Activated CD8-positive, alpha-beta T cell treated with anti-CD3 and anti-CD28 coated beads, Interleukin-2, amount 10 ng/mL, durations not matched to agents 7 days and 5 days (primary cell): ENCODE measurements at regions not wholly inside any gene's neighbourhood (a gene's known extent, or its start where the extent isn't known, plus 50 kb on each side); places are given as distances from the start of the nearest gene placed in this dataset.
A peak's percentile ranks its signal among the peaks of the same experiment; 100 is the strongest.

Experiments
- ATAC-seq: fragments of 150-1000 bp; cut with Tn5 transposase; one replicate; pipeline ENCODE4 v1.10.0; 2021; ENCODE audit warnings: moderate library complexity
- CTCF ChIA-PET: fragments of 350-600 bp; sonication (Branson Sonifier 250); formaldehyde crosslinking; loops from one replicate; lab custom pipeline; 2021; ENCODE audit warnings: antibody characterized with exemption; lab: Charles Lee
- POLR2A ChIA-PET: fragments of 350-600 bp; sonication (Branson Sonifier 250); formaldehyde crosslinking; loops from one replicate; lab custom pipeline; 2021; ENCODE audit warnings: antibody characterized with exemption; lab: Charles Lee
- DNase-seq: peaks from one replicate; pipeline ENCODE4 v3.0.0-alpha.2; 2020
- H3K27ac Mint-ChIP-seq: one replicate; pipeline ENCODE4 v1.8.0; 2021; ENCODE audit warnings: mild to moderate bottlenecking, mixed read lengths
- H3K27me3 Mint-ChIP-seq: one replicate; pipeline ENCODE4 v1.8.0; 2021; ENCODE audit warnings: low read depth, mixed read lengths
- H3K36me3 Mint-ChIP-seq: one replicate; pipeline ENCODE4 v1.8.0; 2021; ENCODE audit warnings: low read depth, mixed read lengths
- H3K4me1 Mint-ChIP-seq: one replicate; pipeline ENCODE4 v1.8.0; 2021; ENCODE audit warnings: low read depth, mixed read lengths
- H3K4me3 Mint-ChIP-seq: one replicate; pipeline ENCODE4 v1.8.0; 2021; ENCODE audit warnings: mild to moderate bottlenecking, mixed read lengths
- H3K9me3 Mint-ChIP-seq: one replicate; pipeline ENCODE4 v1.8.0; 2022; ENCODE audit warnings: mixed read lengths; ENCODE audit not compliant: insufficient read depth

GRCh38 chr12:124499898-124500244, 67.5 kb downstream of the NCOR2 start:
- no peak overlapping the region for H3K4me3 Mint-ChIP-seq
- H3K27me3 Mint-ChIP-seq: no peaks in the 10 kb centered on the region
- ATAC-seq (no peak), DNase-seq (no peak)
- H3K9me3 Mint-ChIP-seq: no peaks in the 10 kb centered on the region
- H3K27ac Mint-ChIP-seq: no peak overlapping the region
- CTCF ChIA-PET: no interaction called here
- POLR2A ChIA-PET: no interaction called here
- H3K4me1 Mint-ChIP-seq: peaks cover 18% of the 10 kb centered on the region
- H3K36me3 Mint-ChIP-seq: no peaks in the 10 kb centered on the region

- Mint-ChIP-seq H3K27ac (no peak overlapping the region), H3K4me3 (no peak overlapping the region), H3K36me3 (no peaks in the 10 kb centered on the region), H3K4me1 (peaks cover 24% of the 10 kb centered on the region), H3K27me3 (no peaks in the 10 kb centered on the region), H3K9me3 (no peaks in the 10 kb centered on the region)
- ChIA-PET POLR2A (no interaction called here), CTCF (no interaction called here)
- ATAC-seq (no peak), DNase-seq (no peak)
These were observed 68.1 kb downstream of the NCOR2 start for GRCh38 chr12:124499190-124499753.

GRCh38 chr12:124498275-124499189, 68.9 kb downstream of the NCOR2 start:
- POLR2A ChIA-PET: no interaction called here
- peaks cover 31% of the 10 kb centered on the region for H3K4me1 Mint-ChIP-seq
- H3K36me3 Mint-ChIP-seq: peaks cover 7% of the 10 kb centered on the region
- CTCF ChIA-PET: no interaction called here
- H3K27me3 Mint-ChIP-seq: no peaks in the 10 kb centered on the region
- H3K4me3 Mint-ChIP-seq: no peak overlapping the region
- no peak overlapping the region for H3K27ac Mint-ChIP-seq
- DNase-seq (no peak), ATAC-seq (no peak)
- H3K9me3 Mint-ChIP-seq: no peaks in the 10 kb centered on the region

- no peak for DNase-seq
- POLR2A ChIA-PET: no interaction called here
- Mint-ChIP-seq H3K4me3 (no peak overlapping the region), H3K27ac (no peak overlapping the region), H3K27me3 (no peaks in the 10 kb centered on the region), H3K9me3 (no peaks in the 10 kb centered on the region), H3K4me1 (peaks cover 40% of the 10 kb centered on the region), H3K36me3 (peaks cover 8% of the 10 kb centered on the region)
- no peak for ATAC-seq
- CTCF ChIA-PET: no interaction called here
These were observed 69.8 kb downstream of the NCOR2 start for GRCh38 chr12:124497658-124498057.

- Mint-ChIP-seq H3K27me3 (no peaks in the 10 kb centered on the region), H3K36me3 (peaks cover 8% of the 10 kb centered on the region), H3K4me3 (no peak overlapping the region), H3K27ac (no peak overlapping the region), H3K9me3 (no peaks in the 10 kb centered on the region), H3K4me1 (peaks cover 41% of the 10 kb centered on the region)
- ChIA-PET POLR2A (no interaction called here), CTCF (no interaction called here)
- no peak for ATAC-seq
- no peak for DNase-seq
These were observed 70.4 kb downstream of the NCOR2 start for GRCh38 chr12:124497039-124497438.

GRCh38 chr12:124496584-124496983, 70.8 kb downstream of the NCOR2 start:
- POLR2A ChIA-PET: no interaction called here
- H3K36me3 Mint-ChIP-seq: peaks cover 8% of the 10 kb centered on the region
- CTCF ChIA-PET: no interaction called here
- DNase-seq (peak; percentile 24), ATAC-seq (no peak)
- H3K27ac Mint-ChIP-seq: no peak overlapping the region
- peaks cover 41% of the 10 kb centered on the region for H3K4me1 Mint-ChIP-seq
- no peaks in the 10 kb centered on the region for H3K9me3 Mint-ChIP-seq
- no peaks in the 10 kb centered on the region for H3K27me3 Mint-ChIP-seq
- H3K4me3 Mint-ChIP-seq: no peak overlapping the region

GRCh38 chr12:124495194-124495983, 72.0 kb downstream of the NCOR2 start:
- no peaks in the 10 kb centered on the region for H3K27me3 Mint-ChIP-seq
- ChIA-PET CTCF (interaction anchor here (1.6 kb wide), 1 partner anchor 14 kb away, joined by 3 read pairs; no protein-coding TSS in a partner anchor), POLR2A (no interaction called here)
- no peak overlapping the region for H3K4me3 Mint-ChIP-seq
- ATAC-seq (no peak), DNase-seq (no peak)
- H3K36me3 Mint-ChIP-seq: peaks cover 8% of the 10 kb centered on the region
- no peak overlapping the region for H3K27ac Mint-ChIP-seq
- peaks cover 41% of the 10 kb centered on the region for H3K4me1 Mint-ChIP-seq
- H3K9me3 Mint-ChIP-seq: no peaks in the 10 kb centered on the region

GRCh38 chr12:124494751-124495129, 72.7 kb downstream of the NCOR2 start:
- ChIA-PET POLR2A (no interaction called here), CTCF (interaction anchor here (1.1 to 1.6 kb wide), 3 partner anchors 15 to 97 kb away, joined by 3 read pairs; no protein-coding TSS in a partner anchor)
- Mint-ChIP-seq H3K4me3 (no peak overlapping the region), H3K36me3 (peaks cover 8% of the 10 kb centered on the region), H3K4me1 (peaks cover 41% of the 10 kb centered on the region), H3K27me3 (no peaks in the 10 kb centered on the region), H3K27ac (no peak overlapping the region), H3K9me3 (no peaks in the 10 kb centered on the region)
- ATAC-seq: no peak
- no peak for DNase-seq

GRCh38 chr12:124493809-124494750, 73.3 kb downstream of the NCOR2 start:
- peak overlapping the region; percentile 86 for H3K27ac Mint-ChIP-seq
- POLR2A ChIA-PET: interaction anchor here (0.6 to 0.7 kb wide), 2 partner anchors 41 to 52 kb away, joined by 3 to 4 read pairs; no protein-coding TSS in a partner anchor
- DNase-seq (peak; percentile 52), ATAC-seq (peak; percentile 47)
- H3K27me3 Mint-ChIP-seq: no peaks in the 10 kb centered on the region
- peak overlapping the region; percentile 1 for H3K4me3 Mint-ChIP-seq
- CTCF ChIA-PET: interaction anchor here (1.0 to 1.6 kb wide), 5 partner anchors 15 to 278 kb away, joined by 3 to 6 read pairs (median 3); no protein-coding TSS in a partner anchor
- no peaks in the 10 kb centered on the region for H3K9me3 Mint-ChIP-seq
- peaks cover 8% of the 10 kb centered on the region for H3K36me3 Mint-ChIP-seq
- peaks cover 39% of the 10 kb centered on the region for H3K4me1 Mint-ChIP-seq

GRCh38 chr12:124492879-124493808, 74.3 kb downstream of the NCOR2 start:
- Mint-ChIP-seq H3K9me3 (no peaks in the 10 kb centered on the region), H3K27ac (peak overlapping the region; percentile 39), H3K27me3 (no peaks in the 10 kb centered on the region), H3K36me3 (peaks cover 8% of the 10 kb centered on the region), H3K4me1 (peaks cover 33% of the 10 kb centered on the region), H3K4me3 (no peak overlapping the region)
- ATAC-seq (no peak), DNase-seq (no peak)
- POLR2A ChIA-PET: interaction anchor here (0.6 to 0.7 kb wide), 2 partner anchors 40 to 53 kb away, joined by 3 to 4 read pairs; no protein-coding TSS in a partner anchor
- CTCF ChIA-PET: interaction anchor here (1.0 to 1.6 kb wide), 4 partner anchors 16 to 279 kb away, joined by 3 to 6 read pairs (median 4); no protein-coding TSS in a partner anchor
